GM21717 (cell line): ENCODE measurements at regions not wholly inside any gene's neighbourhood (a gene's known extent, or its start where the extent isn't known, plus 50 kb on each side); places are given as distances from the start of the nearest gene placed in this dataset.

ENCODE experiments used
- ATAC-seq: cut with Tn5 transposase; IDR thresholded peaks from one replicate; pipeline ENCODE4 v1.9.1; 2021; ENCODE audit warnings: mild to moderate bottlenecking, moderate library complexity; ENCODE audit not compliant: unreplicated experiment

DNA sequence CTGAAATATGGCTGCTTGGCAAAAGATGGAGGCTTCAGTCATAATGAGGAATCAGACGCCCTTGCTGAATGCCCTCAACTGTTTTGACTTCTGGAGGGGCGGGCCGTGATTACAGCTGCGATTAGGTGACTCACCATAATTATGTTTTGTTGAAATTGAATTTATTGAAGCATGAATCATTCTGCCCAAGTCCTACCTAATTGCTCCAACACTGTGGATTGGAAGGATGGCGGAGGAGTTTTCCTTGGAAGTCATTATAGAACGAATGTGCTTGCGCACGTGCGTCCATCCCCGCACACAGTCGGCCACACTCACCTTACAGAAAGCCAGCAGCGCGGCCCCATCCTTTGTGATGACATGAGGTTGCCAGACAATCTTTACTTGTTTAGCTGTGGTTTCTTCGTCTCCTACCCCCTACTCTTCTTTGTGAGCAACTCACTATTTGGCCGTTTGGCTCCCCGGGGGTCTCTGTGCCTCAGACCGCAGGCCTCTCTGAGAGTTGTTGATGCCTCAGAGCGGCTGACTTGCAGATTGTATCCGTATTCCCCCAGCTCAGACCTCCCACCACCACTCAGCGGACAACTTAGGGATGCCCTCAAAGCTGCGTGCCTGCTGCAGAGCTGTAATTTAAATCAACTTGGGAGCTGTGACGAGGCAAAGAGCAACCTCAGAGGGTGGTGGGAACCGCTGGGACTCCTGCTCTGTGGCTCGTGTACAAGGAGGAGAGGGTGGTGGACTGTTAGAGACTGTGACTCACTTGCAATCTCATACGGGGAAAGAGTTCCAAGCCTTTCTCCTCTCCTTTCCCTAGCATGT is 513.4 kb downstream of the TNS1 start:
- ATAC-seq = no peak

DNA sequence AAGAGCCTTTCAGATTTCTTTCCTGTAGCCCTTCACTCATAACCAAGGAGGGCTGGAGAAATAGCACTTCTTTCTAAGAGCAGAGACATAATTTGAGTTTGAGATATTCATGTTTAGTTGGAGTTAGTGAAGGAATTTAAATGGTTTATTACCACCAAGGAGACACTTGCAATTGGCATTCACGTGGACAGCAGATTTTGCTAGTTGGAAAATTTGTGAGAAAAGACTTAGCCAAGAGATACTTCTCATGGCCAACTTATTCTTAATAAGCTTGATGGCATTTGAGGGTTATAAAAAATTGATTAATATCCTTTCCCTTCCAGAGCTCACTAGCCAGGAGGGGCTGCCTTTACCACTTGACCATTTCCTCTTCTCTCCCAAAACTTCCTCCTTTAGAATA is 518.7 kb downstream of the TNS1 start:
- ATAC-seq = no peak

GRCh38 chr2:217482056-217482710 is 520.6 kb downstream of the TNS1 start:
- ATAC-seq = no peak

- ATAC-seq = no peak
Observed at GRCh38 chr2:217481577-217481976, 521.2 kb downstream of the TNS1 start.

- ATAC-seq = no peak
Observed at GRCh38 chr2:217479566-217479965, 523.2 kb downstream of the TNS1 start.

DNA sequence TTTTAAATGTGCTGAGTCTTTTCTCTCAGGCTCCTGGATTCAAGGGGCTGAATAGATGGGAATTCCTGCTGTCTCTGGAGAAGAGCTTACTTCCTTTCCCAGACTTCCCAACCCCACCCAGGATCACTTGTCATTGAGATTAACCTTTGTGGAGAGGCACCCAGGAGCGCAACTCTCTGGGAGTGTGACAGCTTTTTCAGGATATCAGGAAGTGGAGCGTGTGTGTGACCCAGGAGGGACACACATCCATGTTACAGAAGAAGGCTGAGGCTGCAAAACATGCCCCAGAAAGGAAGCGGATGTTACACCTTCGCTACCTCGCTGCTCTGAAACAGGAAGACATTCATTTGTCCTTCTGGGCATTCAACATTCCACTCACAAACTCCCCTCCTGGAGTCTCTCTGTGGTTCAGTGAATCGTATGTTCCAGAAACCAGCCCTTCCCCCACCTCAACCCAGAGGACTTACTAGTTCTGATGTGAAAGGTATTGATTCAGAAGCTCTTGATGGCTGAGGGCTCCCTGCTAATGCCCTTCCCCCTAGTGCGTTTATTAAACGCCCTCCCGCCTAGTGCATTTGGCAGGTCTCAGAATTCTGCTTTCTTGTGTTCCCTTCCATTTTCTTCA is 523.9 kb downstream of the TNS1 start:
- ATAC-seq = no peak

GRCh38 chr2:217477583-217477982 is 525.2 kb downstream of the TNS1 start:
- no peak for ATAC-seq

DNA sequence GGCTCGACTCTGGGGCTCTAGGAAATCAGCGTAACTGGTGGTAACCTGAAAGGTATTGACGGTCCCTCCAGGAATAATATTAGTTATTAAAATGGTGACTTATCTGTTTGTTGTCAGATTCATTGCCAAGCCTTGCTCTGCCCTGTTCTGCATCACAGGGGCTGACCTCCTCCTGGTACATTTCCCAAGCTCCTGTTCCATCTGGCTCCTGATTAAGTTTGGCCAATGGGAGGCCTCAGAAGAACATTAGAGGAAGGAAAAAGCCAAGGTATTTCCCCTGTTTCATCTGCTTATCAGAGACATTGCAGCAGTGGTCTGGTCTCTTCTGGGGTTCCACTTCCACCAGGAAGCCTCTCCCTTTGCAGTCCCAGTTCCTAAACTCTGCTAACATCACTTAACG is 527.0 kb downstream of the TNS1 start:
- no peak for ATAC-seq

DNA sequence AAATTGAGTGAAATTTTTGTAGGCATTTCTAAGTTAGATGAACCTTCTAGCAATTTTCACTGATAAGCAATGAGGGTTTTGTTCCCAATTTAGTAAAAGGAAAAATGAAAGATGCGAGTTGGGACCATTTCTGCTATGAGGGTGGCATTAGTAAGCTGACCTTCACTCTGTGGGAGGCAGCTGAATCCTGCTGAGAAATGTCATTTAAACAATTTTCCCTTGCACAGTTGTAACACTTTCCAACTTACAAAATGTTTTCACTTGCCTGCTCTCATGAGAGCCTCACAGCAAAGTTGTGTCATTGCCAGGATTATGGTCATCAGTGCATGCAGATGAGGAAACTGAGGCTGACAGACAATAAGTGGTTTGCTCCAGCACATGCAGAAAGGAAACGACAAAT is 527.7 kb downstream of the TNS1 start:
- ATAC-seq = no peak

DNA sequence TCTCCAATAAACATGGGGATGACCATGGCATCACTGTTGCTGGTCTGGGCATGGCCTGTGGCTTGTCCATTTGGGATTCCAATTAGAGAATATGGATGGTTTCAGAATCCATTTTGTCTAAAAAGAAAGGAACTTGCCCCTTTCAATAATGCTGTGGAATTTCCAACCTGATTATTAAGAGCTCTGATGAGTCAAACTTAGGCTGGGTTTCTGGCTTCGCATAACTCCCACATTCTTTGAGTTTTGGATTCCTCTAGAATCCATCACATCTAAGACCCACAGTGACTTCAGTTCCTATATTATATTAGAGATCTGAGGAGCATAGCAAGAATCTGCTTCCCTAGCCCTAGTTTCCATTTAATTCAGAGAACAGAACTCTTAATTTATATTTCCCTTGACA is 531.5 kb downstream of the TNS1 start:
- no peak for ATAC-seq

DNA sequence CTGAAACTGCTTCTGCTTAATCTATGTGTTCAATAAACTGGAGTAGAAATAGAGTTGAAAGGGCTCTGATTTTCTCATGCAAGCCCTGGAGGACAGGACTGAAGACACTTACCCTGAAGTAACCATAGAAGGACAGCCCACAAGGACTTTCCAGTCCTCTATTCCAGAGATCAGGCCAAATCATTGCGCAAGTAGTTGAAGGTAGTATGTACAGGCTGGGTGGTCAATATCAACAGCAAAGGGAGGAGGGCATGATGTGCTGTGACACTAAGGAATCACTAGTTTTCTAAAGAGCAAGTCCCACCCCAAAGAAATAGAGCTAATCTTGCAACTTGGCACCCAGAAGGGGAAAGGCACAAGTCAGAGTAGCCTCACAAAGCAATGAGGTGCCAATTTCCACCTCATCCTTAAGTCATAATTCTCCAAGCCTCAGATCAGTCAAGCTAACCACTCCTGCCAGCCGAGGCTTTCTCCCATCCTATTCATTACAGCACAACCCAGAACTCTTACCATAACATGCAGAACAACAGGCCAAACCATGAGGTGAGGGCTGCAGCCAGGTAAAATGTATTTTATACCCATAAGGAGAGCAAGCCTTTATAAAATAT is 533.5 kb downstream of the TNS1 start:
- ATAC-seq = no peak

DNA sequence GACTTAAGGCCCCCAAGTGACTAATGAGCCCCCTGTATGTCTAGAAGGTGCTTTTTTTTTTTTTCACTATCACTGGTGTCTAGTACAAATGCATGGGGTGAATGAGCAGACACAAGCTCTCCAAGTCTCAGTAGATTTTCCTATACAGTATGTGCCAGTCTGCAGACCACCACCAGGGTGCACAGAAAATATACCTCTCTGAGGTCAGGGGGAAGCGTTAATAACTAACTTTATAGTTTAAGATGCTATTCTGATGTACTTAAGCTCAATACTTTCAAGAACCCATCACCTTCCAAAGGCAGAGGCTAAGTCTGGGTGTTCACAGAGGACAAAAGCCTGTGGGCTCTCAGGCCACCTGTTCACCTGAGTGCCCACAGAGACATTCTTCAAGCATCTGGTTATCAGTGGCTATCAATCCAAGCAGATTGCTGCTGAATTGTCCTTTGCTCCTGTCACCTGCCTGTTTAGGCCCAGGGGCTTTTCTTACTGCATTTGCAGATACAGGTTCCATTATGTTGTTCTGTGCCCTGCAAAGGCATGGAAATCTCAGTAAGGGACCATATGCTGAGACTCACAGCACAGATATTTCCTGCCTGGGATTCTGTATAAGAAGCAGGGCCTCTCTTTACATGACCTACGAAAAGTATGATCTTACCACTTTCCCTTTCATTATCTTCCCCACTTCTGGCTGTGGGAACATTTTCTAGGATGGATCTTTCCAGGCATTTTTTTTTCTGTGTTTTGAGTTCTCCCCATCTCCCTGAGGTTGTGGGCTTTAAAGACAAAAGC is 534.6 kb downstream of the TNS1 start:
- no peak for ATAC-seq

DNA sequence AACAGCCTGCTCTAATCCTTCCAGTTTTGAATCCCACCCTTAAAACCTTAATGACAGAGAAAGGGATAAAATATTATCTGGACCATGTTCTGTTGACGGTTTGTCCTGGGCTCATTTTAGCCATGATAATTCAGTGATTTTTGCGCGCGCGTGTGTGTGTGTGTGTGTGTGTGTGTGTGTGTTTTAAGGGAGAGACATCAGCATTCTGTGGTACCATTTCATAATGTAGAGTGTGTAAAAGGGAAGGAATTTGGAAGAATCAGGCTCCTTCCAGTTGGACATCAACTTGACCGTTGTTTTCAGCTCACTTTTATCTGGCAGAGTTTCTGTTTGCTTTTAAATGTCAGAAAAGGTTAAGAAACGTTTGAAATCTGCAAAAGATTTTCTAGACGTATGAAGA is 535.5 kb downstream of the TNS1 start:
- no peak for ATAC-seq

DNA sequence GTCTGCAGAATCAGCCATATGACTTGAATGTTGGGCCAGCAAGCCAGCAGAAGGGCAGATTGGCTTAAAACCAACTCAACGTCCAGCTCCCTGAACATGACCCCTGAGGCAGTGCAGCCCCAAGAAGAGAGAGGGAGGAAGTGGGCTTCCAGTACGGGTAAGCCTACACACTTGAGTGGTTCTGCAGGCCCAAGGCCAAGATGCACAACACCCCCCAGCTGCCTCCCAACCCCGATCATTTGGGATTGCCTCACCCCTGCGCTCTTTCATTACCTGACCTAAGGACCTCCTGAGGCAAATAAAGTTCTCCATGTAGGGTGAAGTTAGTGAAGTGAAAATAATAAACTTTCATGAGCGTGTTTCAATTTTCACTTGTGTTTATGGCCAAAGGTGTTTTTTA is 536.0 kb downstream of the TNS1 start:
- ATAC-seq = no peak

GRCh38 chr2:217466104-217466503 is 536.7 kb downstream of the TNS1 start:
- ATAC-seq = no peak

GRCh38 chr2:217465100-217465499 is 537.7 kb downstream of the TNS1 start:
- no peak for ATAC-seq

- no peak for ATAC-seq
Observed at GRCh38 chr2:217463402-217464075, 539.3 kb downstream of the TNS1 start.

DNA sequence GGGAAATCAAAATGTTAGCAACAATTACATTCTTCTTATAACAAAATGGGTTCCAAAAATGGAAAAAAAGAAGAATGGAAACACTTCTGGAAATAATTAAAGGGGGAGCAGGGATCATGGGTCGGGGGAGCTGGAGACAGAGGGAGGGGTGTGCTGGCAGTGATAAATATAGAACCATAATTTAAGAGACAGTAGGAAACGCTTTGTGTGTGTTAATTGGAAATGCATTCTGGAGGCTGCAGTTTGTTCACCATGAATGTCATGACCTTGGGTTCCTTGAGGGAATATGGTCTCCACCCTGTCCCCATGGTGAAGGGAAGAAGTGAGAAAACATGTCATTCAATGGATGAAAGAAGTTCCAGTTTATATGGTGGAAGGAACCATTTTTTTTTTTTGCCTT is 540.7 kb downstream of the TNS1 start:
- no peak for ATAC-seq

DNA sequence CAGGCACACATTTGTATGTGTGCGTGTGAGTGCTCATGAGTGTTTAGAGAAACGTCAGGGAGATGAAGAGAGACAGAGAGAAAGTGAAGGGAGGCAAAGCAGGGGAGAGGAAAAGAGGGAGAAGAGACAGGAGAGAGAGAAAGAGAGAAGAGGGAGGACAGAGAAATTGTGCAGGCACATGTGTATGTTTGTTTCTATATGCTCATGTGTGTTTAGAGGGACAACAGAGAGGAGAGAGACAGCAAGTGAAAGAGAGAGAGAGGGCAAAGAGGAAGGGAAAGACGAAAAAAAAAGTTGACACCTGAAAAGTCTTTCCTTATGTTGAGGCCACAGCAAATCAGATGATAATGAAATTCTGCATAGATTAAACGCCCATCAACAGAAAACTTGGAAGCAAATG is 541.1 kb downstream of the TNS1 start:
- no peak for ATAC-seq

DNA sequence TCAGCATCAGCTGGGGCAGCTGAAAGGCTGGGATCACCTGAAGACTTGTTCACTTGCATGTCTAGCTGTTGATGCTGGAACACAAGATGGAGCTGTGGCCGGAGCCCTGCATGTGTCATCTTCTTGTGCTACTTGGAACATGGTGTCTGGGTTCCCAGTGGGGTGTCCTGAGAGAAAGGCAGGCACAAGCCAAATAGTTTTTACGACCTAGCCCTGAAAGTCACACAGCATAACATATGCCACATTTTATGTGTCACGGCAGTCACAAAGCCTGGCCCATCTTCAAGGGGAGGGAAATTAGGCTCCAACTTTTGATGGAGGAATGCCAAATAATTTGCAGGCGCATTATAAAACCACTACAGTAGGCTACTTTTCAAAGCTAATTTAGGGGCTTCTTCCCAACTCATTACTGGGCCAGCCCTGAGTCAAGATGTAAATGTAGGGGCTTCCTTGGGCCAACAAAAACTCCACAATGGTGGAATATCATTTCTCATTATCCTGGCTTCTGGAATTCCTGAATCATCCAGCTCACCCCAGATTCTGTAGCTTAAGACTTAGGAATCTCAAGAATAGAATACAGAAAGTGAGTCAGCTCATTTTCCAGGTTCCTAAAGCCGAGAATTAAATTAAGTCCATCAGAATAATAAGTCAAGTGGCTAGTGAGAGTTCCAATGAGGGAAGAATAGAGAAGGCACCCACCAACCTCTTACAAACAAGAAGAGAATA is 543.0 kb downstream of the TNS1 start:
- no peak for ATAC-seq
